ENCODE measurements at regions not wholly inside any gene's neighbourhood (a gene's known extent, or its start where the extent isn't known, plus 50 kb on each side); places are given as distances from the start of the nearest gene placed in this dataset.

- H3K4me3 ChIP-seq (replicated peaks in 1 of 2; ENCODE audit: low read depth in 1 of 2, low read length in 2 of 2) = no peak overlapping the region
- DNase-seq (ENCODE audit: low read depth, low spot score) (no peak), ATAC-seq (no peak)
- ChIA-PET CTCF (interaction anchor here (1.0 kb wide), 1 partner anchor 181 kb away, joined by 3 read pairs; no protein-coding TSS in a partner anchor), RAD21 (ENCODE audit: low non-redundant PET in 1 of 2, low total read pairs in 2 of 2, uncharacterized antibody in 2 of 2, unreplicated experiment in 2 of 2) (no interaction called here), POLR2A (no interaction called here)
- intact Hi-C loops (cut with micrococcal nuclease) = no loop called here
- no peaks in the 10 kb centered on the region for H3K36me3 ChIP-seq (ENCODE audit: control insufficient read depth in 1 of 2, insufficient read depth in 2 of 2, low read length in 2 of 2)
- H2AFZ ChIP-seq (ENCODE audit: low read depth, low read length, poor library complexity, severe bottlenecking) = no peak overlapping the region
- TF ChIP-seq ZNF274 (IDR thresholded peaks at IDR 0.05; ENCODE audit: low read depth, low read length) (no peak), RAD21 (IDR thresholded peaks at IDR 0.05; ENCODE audit: low read depth) (no peak), CTCF (IDR thresholded peaks at IDR 0.05 in 2 of 3, conservative IDR thresholded peaks at IDR 0.05 in 1 of 3; ENCODE audit: borderline replicate concordance in 1 of 3, insufficient read depth in 1 of 3, low read depth in 2 of 3, low read length in 2 of 3) (no peak)
- no peaks in the 10 kb centered on the region for H4K20me1 ChIP-seq (ENCODE audit: insufficient read depth)
- H3K4me2 ChIP-seq (ENCODE audit: low read length) = no peak overlapping the region
- no peak overlapping the region for H3K27ac ChIP-seq (ENCODE audit: low read depth, low read length)
- no peaks in the 10 kb centered on the region for H3K4me1 ChIP-seq (ENCODE audit: control insufficient read depth in 1 of 2, insufficient read depth in 2 of 2, low read length in 2 of 2)
- H3K79me2 ChIP-seq (ENCODE audit: insufficient read depth, low read length) = no peaks in the 10 kb centered on the region
- no TSS peak for BruUV-seq (replicated peaks)
- H3K9me2 ChIP-seq (ENCODE audit: insufficient read depth) = no peaks in the 10 kb centered on the region
- no peaks in the 10 kb centered on the region for H3K9me3 ChIP-seq (ENCODE audit: control insufficient read depth in 1 of 2, insufficient read depth in 1 of 2, low read depth in 1 of 2, low read length in 2 of 2)
- H3K9ac ChIP-seq (ENCODE audit: low read length) = no peak overlapping the region
- H3K27me3 ChIP-seq (ENCODE audit: insufficient read depth, low read length) = peaks cover 43% of the 10 kb centered on the region
Measured at GRCh38 chr19:29297381-29297780, 84.4 kb upstream of the UQCRFS1 start.

GRCh38 chr19:29299416-29300380 lies 86.7 kb upstream of the UQCRFS1 start:
- H3K36me3 ChIP-seq (ENCODE audit: control insufficient read depth in 1 of 2, insufficient read depth in 2 of 2, low read length in 2 of 2) = no peaks in the 10 kb centered on the region
- no peaks in the 10 kb centered on the region for H3K79me2 ChIP-seq (ENCODE audit: insufficient read depth, low read length)
- no peak overlapping the region for H2AFZ ChIP-seq (ENCODE audit: low read depth, low read length, poor library complexity, severe bottlenecking)
- H3K4me3 ChIP-seq (replicated peaks in 1 of 2; ENCODE audit: low read depth in 1 of 2, low read length in 2 of 2) = no peak overlapping the region
- RAD21 ChIA-PET (ENCODE audit: low non-redundant PET in 1 of 2, low total read pairs in 2 of 2, uncharacterized antibody in 2 of 2, unreplicated experiment in 2 of 2) = no interaction called here
- no peaks in the 10 kb centered on the region for H4K20me1 ChIP-seq (ENCODE audit: insufficient read depth)
- intact Hi-C loops (cut with micrococcal nuclease) = no loop called here
- TF ChIP-seq ATF3 (IDR thresholded peaks at IDR 0.05) (no peak), FOSL1 (IDR thresholded peaks at IDR 0.05; ENCODE audit: low read depth) (no peak), POLR2A (IDR thresholded peaks at IDR 0.05; ENCODE audit: borderline replicate concordance, extremely low read depth, insufficient read depth, insufficient read length) (no peak), REST (IDR thresholded peaks at IDR 0.05; ENCODE audit: low read depth) (no peak)
- H3K4me1 ChIP-seq (ENCODE audit: control insufficient read depth in 1 of 2, insufficient read depth in 2 of 2, low read length in 2 of 2) = no peaks in the 10 kb centered on the region
- no TSS peak for BruUV-seq (replicated peaks)
- H3K9me2 ChIP-seq (ENCODE audit: insufficient read depth) = no peaks in the 10 kb centered on the region
- CTCF ChIA-PET = no interaction called here
- no peak for DNase-seq (ENCODE audit: low read depth, low spot score)
- no peak overlapping the region for H3K27ac ChIP-seq (ENCODE audit: low read depth, low read length)
- ATAC-seq = no peak
- H3K9me3 ChIP-seq (ENCODE audit: control insufficient read depth in 1 of 2, insufficient read depth in 1 of 2, low read depth in 1 of 2, low read length in 2 of 2) = no peaks in the 10 kb centered on the region
- POLR2A ChIA-PET = no interaction called here
- no peak overlapping the region for H3K4me2 ChIP-seq (ENCODE audit: low read length)
- H3K27me3 ChIP-seq (ENCODE audit: insufficient read depth, low read length) = peaks cover 62% of the 10 kb centered on the region
- no peak overlapping the region for H3K9ac ChIP-seq (ENCODE audit: low read length)
